CD4-positive, alpha-beta T cell (primary cell): ENCODE measurements at regions not wholly inside any gene's neighbourhood (a gene's known extent, or its start where the extent isn't known, plus 50 kb on each side); places are given as distances from the start of the nearest gene placed in this dataset.

ENCODE experiments used
- ATAC-seq: fragments of 200-7000 bp; cut with Tn5 transposase; one replicate; pipeline ENCODE4 v1.10.0; 2022; ENCODE audit warnings: mild to moderate bottlenecking; ENCODE audit not compliant: poor library complexity
- CTCF ChIA-PET: fragments of 350-600 bp; sonication (Branson Sonifier 250); formaldehyde crosslinking; loops from one replicate; lab custom pipeline; 2021; ENCODE audit warnings: antibody characterized with exemption, inconsistent platforms; lab: Charles Lee
- POLR2A ChIA-PET: fragments of 350-600 bp; sonication (Branson Sonifier 250); formaldehyde crosslinking; loops from one replicate; lab custom pipeline; 2021; ENCODE audit warnings: antibody characterized with exemption, inconsistent platforms; lab: Charles Lee
- DNase-seq, 14 experiments: peaks; one replicate each; pipeline ENCODE4 v3.0.0-alpha.2; 2013 to 2020; ENCODE audit warnings: mixed read lengths in 2 of 14
- H3K27ac ChIP-seq, 2 donors: one replicate each; pipeline versions ENCODE4 v1.5.1 to v1.7.0; 2013; ENCODE audit warnings: low read length in 2 of 2, low read depth in 1 of 2, mild to moderate bottlenecking in 1 of 2
- H3K27me3 ChIP-seq, 2 experiments: 1 replicate in 1 of 2; 2 replicates in 1 of 2; pipeline versions ENCODE4 v1.6.1 to v1.7.0; 2013; ENCODE audit warnings: low read length in 2 of 2, control low read depth in 1 of 2, mild to moderate bottlenecking in 1 of 2, moderate library complexity in 1 of 2; ENCODE audit not compliant: insufficient read depth in 2 of 2, control insufficient read depth in 1 of 2
- H3K36me3 ChIP-seq: one replicate; pipeline ENCODE4 v1.6.1; 2013; ENCODE audit warnings: low read length, control low read depth; ENCODE audit not compliant: insufficient read depth
- H3K4me1 ChIP-seq: one replicate; pipeline ENCODE4 v1.6.1; 2013; ENCODE audit warnings: low read length, control low read depth; ENCODE audit not compliant: insufficient read depth
- H3K4me3 ChIP-seq: one replicate; pipeline ENCODE4 v1.5.1; 2013; ENCODE audit warnings: mild to moderate bottlenecking, low read length, moderate library complexity
- H3K9me3 ChIP-seq, 2 experiments: 1 replicate in 1 of 2; 2 replicates in 1 of 2; pipeline versions ENCODE4 v1.6.1 to v1.7.0; 2013; ENCODE audit warnings: low read length in 2 of 2, mild to moderate bottlenecking in 2 of 2, control low read depth in 1 of 2, moderate library complexity in 1 of 2; ENCODE audit not compliant: control insufficient read depth in 1 of 2, insufficient read depth in 1 of 2
- H3K27ac Mint-ChIP-seq: one replicate; pipeline ENCODE4 v1.8.0; 2020; ENCODE audit warnings: mixed read lengths
- H3K27me3 Mint-ChIP-seq: one replicate; pipeline ENCODE4 v1.8.0; 2021; ENCODE audit warnings: mixed read lengths
- H3K36me3 Mint-ChIP-seq: one replicate; pipeline ENCODE4 v1.8.0; 2021; ENCODE audit warnings: low read depth, mixed read lengths
- H3K4me1 Mint-ChIP-seq: one replicate; pipeline ENCODE4 v1.8.0; 2021; ENCODE audit warnings: low read depth, mixed read lengths
- H3K4me3 Mint-ChIP-seq: one replicate; pipeline ENCODE4 v1.8.0; 2020; ENCODE audit warnings: mild to moderate bottlenecking, mixed read lengths
- H3K9me3 Mint-ChIP-seq: one replicate; pipeline ENCODE4 v1.8.0; 2020; ENCODE audit warnings: mixed read lengths
- CTCF ChIP-seq: fragments of 200-600 bp; IDR thresholded peaks from one replicate; pipeline ENCODE4 v1.8.0; 2022; ENCODE audit warnings: antibody characterized with exemption, mild to moderate bottlenecking
- intact Hi-C, 2 experiments: fragments of 100-400 bp; cut with DNase I in 1 of 2; cut with micrococcal nuclease in 1 of 2; formaldehyde crosslinking; loops; one replicate each; pipeline versions ENCODE4 v1.15.1 to v1.9.0; 2023 to 2025; cut with DNase I, micrococcal nuclease

GRCh38 chr6:12479451-12479850 is 189.3 kb downstream of the EDN1 start:
- H3K36me3 ChIP-seq: no peaks in the 10 kb centered on the region
- no peaks in the 10 kb centered on the region for H3K27me3 Mint-ChIP-seq
- H3K4me1 ChIP-seq: no peaks in the 10 kb centered on the region
- H3K36me3 Mint-ChIP-seq: no peaks in the 10 kb centered on the region
- intact Hi-C loops: no loop called here
- H3K9me3 ChIP-seq: no peaks in the 10 kb centered on the region
- H3K27ac ChIP-seq: no peak overlapping the region
- H3K4me3 ChIP-seq: no peak overlapping the region
- H3K4me1 Mint-ChIP-seq: peaks cover 8% of the 10 kb centered on the region
- H3K9me3 Mint-ChIP-seq: no peaks in the 10 kb centered on the region
- ChIA-PET POLR2A (no interaction called here), CTCF (no interaction called here)
- H3K4me3 Mint-ChIP-seq: no peak overlapping the region
- H3K27me3 ChIP-seq: no peaks in the 10 kb centered on the region
- DNase-seq (no peak), ATAC-seq (no peak)
- no peak overlapping the region for H3K27ac Mint-ChIP-seq
- TF ChIP-seq CTCF: no peak

- H3K27me3 ChIP-seq: no peaks in the 10 kb centered on the region
- no peak overlapping the region for H3K27ac ChIP-seq
- Mint-ChIP-seq H3K4me1 (peaks cover 8% of the 10 kb centered on the region), H3K27me3 (no peaks in the 10 kb centered on the region), H3K36me3 (no peaks in the 10 kb centered on the region), H3K9me3 (no peaks in the 10 kb centered on the region), H3K4me3 (no peak overlapping the region), H3K27ac (no peak overlapping the region)
- H3K4me3 ChIP-seq: no peak overlapping the region
- no peak for TF ChIP-seq CTCF
- ChIA-PET CTCF (no interaction called here), POLR2A (no interaction called here)
- DNase-seq (no peak), ATAC-seq (no peak)
- H3K9me3 ChIP-seq: no peaks in the 10 kb centered on the region
- no peaks in the 10 kb centered on the region for H3K4me1 ChIP-seq
- H3K36me3 ChIP-seq: no peaks in the 10 kb centered on the region
- intact Hi-C loops: no loop called here
Observed at GRCh38 chr6:12479881-12480280, 189.7 kb downstream of the EDN1 start.

GRCh38 chr6:12480379-12480778 is 190.2 kb downstream of the EDN1 start:
- H3K4me1 ChIP-seq: no peaks in the 10 kb centered on the region
- ChIA-PET POLR2A (no interaction called here), CTCF (no interaction called here)
- intact Hi-C loops: no loop called here
- Mint-ChIP-seq H3K36me3 (no peaks in the 10 kb centered on the region), H3K4me3 (no peak overlapping the region), H3K27me3 (no peaks in the 10 kb centered on the region), H3K27ac (no peak overlapping the region), H3K4me1 (peaks cover 8% of the 10 kb centered on the region), H3K9me3 (no peaks in the 10 kb centered on the region)
- H3K27ac ChIP-seq: no peak overlapping the region
- H3K4me3 ChIP-seq: no peak overlapping the region
- no peak for TF ChIP-seq CTCF
- H3K36me3 ChIP-seq: no peaks in the 10 kb centered on the region
- DNase-seq: no peak
- H3K27me3 ChIP-seq: no peaks in the 10 kb centered on the region
- H3K9me3 ChIP-seq: no peaks in the 10 kb centered on the region
- ATAC-seq: no peak
